A549 (cell line): ENCODE measurements at regions not wholly inside any gene's neighbourhood (a gene's known extent, or its start where the extent isn't known, plus 50 kb on each side); places are given as distances from the start of the nearest gene placed in this dataset.

ENCODE experiments used
- ATAC-seq, 2 experiments: fragments of 200-7000 bp in 1 of 2; fragments of >200 bp in 1 of 2; cut with Nextera tagmentation in 1 of 2; cut with Tn5 transposase in 1 of 2; 3 replicates each; pipeline versions ENCODE4 v1.8.0 to v1.9.1; 2018 to 2020; ENCODE audit warnings: mild to moderate bottlenecking in 1 of 2, moderate library complexity in 1 of 2
- CTCF ChIA-PET: fragments of 300-600 bp; sonication (Branson Sonifier 250); formaldehyde crosslinking; extraction: SDS; loops from one replicate; lab custom pipeline; 2021; ENCODE audit warnings: antibody characterized with exemption, inconsistent platforms; lab: Yijun Ruan, JAX
- POLR2A ChIA-PET: fragments of 350-600 bp; formaldehyde crosslinking; extraction: SDS; loops from one replicate; lab custom pipeline; 2021; ENCODE audit warnings: antibody characterized with exemption, inconsistent platforms; lab: Yijun Ruan, JAX
- DNase-seq, 2 experiments: peaks; one replicate each; pipeline versions ENCODE4 v3.0.0 to v3.0.0-alpha.2; 2011 to 2016; ENCODE audit warnings: low read depth in 1 of 2, low spot score in 1 of 2
- FAIRE-seq: peaks from 2 replicates; lab custom pipeline; 2011; peaks lifted over from hg19 to GRCh38; lab: Jason Lieb, UNC
- H3K27ac ChIP-seq, 2 experiments: fragments of >200 bp; sonication (Bioruptor Twin); formaldehyde crosslinking; 3 replicates each; pipeline ENCODE4 v1.5.1; 2016 to 2017
- H3K4me1 ChIP-seq: fragments of >200 bp; sonication (Bioruptor Twin); formaldehyde crosslinking; 3 replicates; pipeline ENCODE4 v1.6.1; 2016
- H3K4me2 ChIP-seq: fragments of >200 bp; sonication (Bioruptor Twin); formaldehyde crosslinking; 3 replicates; pipeline ENCODE4 v1.6.1; 2016
- H3K4me3 ChIP-seq: fragments of >200 bp; sonication (Bioruptor Twin); formaldehyde crosslinking; 3 replicates; pipeline ENCODE4 v1.5.1; 2016
- H3K9me3 ChIP-seq: fragments of >200 bp; sonication (Bioruptor Twin); formaldehyde crosslinking; 3 replicates; pipeline ENCODE4 v1.6.1; 2016
- CEBPB ChIP-seq, 2 experiments: fragments of >200 bp in 1 of 2; sonication (Bioruptor Twin) in 1 of 2; formaldehyde crosslinking in 1 of 2; IDR thresholded peaks; 2 replicates each; pipeline ENCODE4 v1.6.1; 2012 to 2016
- CHD2 ChIP-seq: fragments of 150-350 bp; IDR thresholded peaks from 2 replicates; pipeline ENCODE4 v1.6.1; 2014; ENCODE audit warnings: low read length; ENCODE audit not compliant: partially characterized antibody
- CHD4 ChIP-seq: fragments of 200-600 bp; sonication (generic); IDR thresholded peaks from 2 replicates; pipeline ENCODE4 v1.6.1; 2016; ENCODE audit warnings: antibody characterized with exemption, mild to moderate bottlenecking, borderline replicate concordance
- EHF ChIP-seq: fragments of 250-450 bp; sonication (Bioruptor Pico); IDR thresholded peaks from 2 replicates; pipeline ENCODE4 v1.5.0; 2020; ENCODE audit warnings: mild to moderate bottlenecking
- EP300 ChIP-seq, 2 experiments: fragments of >200 bp; sonication (Bioruptor Twin); formaldehyde crosslinking; IDR thresholded peaks; 2 replicates in 1 of 2; 3 replicates in 1 of 2; pipeline ENCODE4 v1.6.1; 2016 to 2017
- FOSB ChIP-seq: fragments of 250-450 bp; sonication (Bioruptor Pico); IDR thresholded peaks from 2 replicates; pipeline ENCODE4 v1.5.0; 2020; ENCODE audit warnings: mild to moderate bottlenecking, moderate library complexity
- GATA3 ChIP-seq: IDR thresholded peaks from 2 replicates; pipeline ENCODE4 v1.6.1; 2012; ENCODE audit warnings: borderline replicate concordance
- HDAC2 ChIP-seq: fragments of 200-600 bp; sonication (generic); IDR thresholded peaks from 2 replicates; pipeline ENCODE4 v1.6.1; 2016
- HOXB5 ChIP-seq: fragments of 250-450 bp; sonication (Bioruptor Pico); IDR thresholded peaks from 2 replicates; pipeline ENCODE4 v1.5.0; 2020; ENCODE audit warnings: mild to moderate bottlenecking, moderate library complexity
- KDM5A ChIP-seq: fragments of 200-600 bp; sonication (generic); IDR thresholded peaks from 2 replicates; pipeline ENCODE4 v1.6.1; 2016; ENCODE audit warnings: antibody characterized with exemption, mild to moderate bottlenecking
- MAFK ChIP-seq: fragments of 450-650 bp; IDR thresholded peaks from 2 replicates; pipeline ENCODE4 v1.6.1; 2014; ENCODE audit not compliant: partially characterized antibody
- MYC ChIP-seq: IDR thresholded peaks from 2 replicates; pipeline ENCODE4 v1.6.1; 2012; ENCODE audit warnings: mild to moderate bottlenecking, inconsistent platforms, low read length, improper control_type of control experiment, borderline replicate concordance
- NPAS2 ChIP-seq: fragments of 250-450 bp; sonication (Bioruptor Pico); IDR thresholded peaks from 2 replicates; pipeline ENCODE4 v1.8.0; 2022; ENCODE audit warnings: mild to moderate bottlenecking, moderate library complexity, borderline replicate concordance
- NR3C1 ChIP-seq: fragments of >200 bp; sonication (Bioruptor Twin); formaldehyde crosslinking; IDR thresholded peaks from 3 replicates; pipeline ENCODE4 v1.6.1; 2017
- PHF8 ChIP-seq: fragments of 200-600 bp; sonication (generic); IDR thresholded peaks from 2 replicates; pipeline ENCODE4 v1.6.1; 2016; ENCODE audit warnings: low read depth, mild to moderate bottlenecking, antibody characterized with exemption, moderate library complexity, borderline replicate concordance
- RAD21 ChIP-seq, 2 experiments: fragments of >200 bp in 1 of 2; sonication (Bioruptor Twin) in 1 of 2; formaldehyde crosslinking in 1 of 2; IDR thresholded peaks in 1 of 2; conservative IDR thresholded peaks in 1 of 2; 2 replicates in 1 of 2; 3 replicates in 1 of 2; pipeline ENCODE4 v1.6.1; 2012 to 2018; ENCODE audit warnings: inconsistent platforms in 1 of 2
- RARB ChIP-seq: fragments of 250-450 bp; sonication (Bioruptor Pico); IDR thresholded peaks from 2 replicates; pipeline ENCODE4 v1.8.0; 2021; ENCODE audit warnings: mild to moderate bottlenecking, moderate library complexity
- RCOR1 ChIP-seq: fragments of 150-350 bp; IDR thresholded peaks from 2 replicates; pipeline ENCODE4 v1.6.1; 2014; ENCODE audit warnings: antibody characterized with exemption, low read length, low read depth
- RFX5 ChIP-seq: fragments of 450-650 bp; IDR thresholded peaks from 2 replicates; pipeline ENCODE4 v1.7.1; 2014; ENCODE audit warnings: antibody characterized with exemption, mild to moderate bottlenecking, moderate library complexity
- RNF2 ChIP-seq: fragments of 200-600 bp; sonication (generic); IDR thresholded peaks from 2 replicates; pipeline ENCODE4 v1.6.1; 2016; ENCODE audit warnings: low read depth, mild to moderate bottlenecking, antibody characterized with exemption, moderate library complexity, borderline replicate concordance
- SMC3 ChIP-seq: fragments of >200 bp; sonication (Bioruptor Twin); formaldehyde crosslinking; IDR thresholded peaks from 3 replicates; pipeline ENCODE4 v1.6.1; 2018; ENCODE audit warnings: inconsistent platforms
- SREBF2 ChIP-seq: fragments of 450-650 bp; IDR thresholded peaks from 2 replicates; pipeline ENCODE4 v1.6.1; 2014; ENCODE audit warnings: mild to moderate bottlenecking, moderate library complexity
- TP53 ChIP-seq: fragments of 250-450 bp; sonication (Bioruptor Pico); IDR thresholded peaks from 2 replicates; pipeline ENCODE4 v1.5.0; 2021; ENCODE audit warnings: mild to moderate bottlenecking, moderate library complexity
- USF2 ChIP-seq: fragments of 450-650 bp; IDR thresholded peaks from 2 replicates; pipeline ENCODE4 v1.6.1; 2014; ENCODE audit warnings: antibody characterized with exemption
- ZSCAN20 ChIP-seq: fragments of 250-450 bp; sonication (Bioruptor Pico); IDR thresholded peaks from 2 replicates; pipeline ENCODE4 v1.8.0; 2022; ENCODE audit warnings: mild to moderate bottlenecking, moderate library complexity
- WGBS: methylation state at CpG from one replicate; pipeline ENCODE4 v1.1.6; 2017; ENCODE audit errors: missing lambda C conversion rate; 5-methylcytosine and 5-hydroxymethylcytosine counted together
- TF ChIP-seq, protein P1 (sequence below): fragments of 250-450 bp; sonication (Bioruptor Pico); IDR thresholded peaks from 2 replicates; pipeline ENCODE4 v1.5.0; 2021; ENCODE audit warnings: mild to moderate bottlenecking, moderate library complexity, borderline replicate concordance
- TF ChIP-seq, protein P2 (sequence below): fragments of >200 bp; sonication (Bioruptor Twin); formaldehyde crosslinking; IDR thresholded peaks from 3 replicates; pipeline ENCODE4 v1.6.1; 2016

- 41% methylated on average over 4 of the region's 4 CpGs for WGBS
- Histone ChIP-seq H3K4me2 (no peak overlapping the region), H3K27ac (no peak overlapping the region), H3K9me3 (no peaks in the 10 kb centered on the region), H3K4me3 (no peak overlapping the region), H3K4me1 (no peaks in the 10 kb centered on the region)
- ATAC-seq: no peak
- TF ChIP-seq NPAS2 (CRISPR knock-in tag): no peak
- DNase-seq: no peak
- ChIA-PET POLR2A (no interaction called here), CTCF (no interaction called here)
- no peak for FAIRE-seq
These were observed 102.1 kb upstream of the RASGEF1B start for GRCh38 chr4:81573840-81574239.

- ATAC-seq (no peak), FAIRE-seq (no peak)
- POLR2A ChIA-PET: no interaction called here
- Histone ChIP-seq H3K4me1 (no peaks in the 10 kb centered on the region), H3K4me2 (no peak overlapping the region), H3K27ac (no peak overlapping the region), H3K9me3 (no peaks in the 10 kb centered on the region)
- CTCF ChIA-PET: no interaction called here
- TF ChIP-seq SREBF2 (no peak), PHF8 (no peak), HDAC2 (no peak), TP53 (no peak), HOXB5 (CRISPR knock-in tag) (no peak), NPAS2 (CRISPR knock-in tag) (no peak), GATA3 (no peak), RFX5 (no peak), KDM5A (no peak), EHF (CRISPR knock-in tag) (no peak), RCOR1 (no peak), MYC (no peak), CEBPB (IDR thresholded peaks at IDR 0.05) (no peak), MAFK (no peak), RARB (CRISPR knock-in tag) (no peak), NR3C1 (no peak), EP300 (IDR thresholded peaks at IDR 0.05) (no peak)
- TF ChIP-seq, protein P1, sequence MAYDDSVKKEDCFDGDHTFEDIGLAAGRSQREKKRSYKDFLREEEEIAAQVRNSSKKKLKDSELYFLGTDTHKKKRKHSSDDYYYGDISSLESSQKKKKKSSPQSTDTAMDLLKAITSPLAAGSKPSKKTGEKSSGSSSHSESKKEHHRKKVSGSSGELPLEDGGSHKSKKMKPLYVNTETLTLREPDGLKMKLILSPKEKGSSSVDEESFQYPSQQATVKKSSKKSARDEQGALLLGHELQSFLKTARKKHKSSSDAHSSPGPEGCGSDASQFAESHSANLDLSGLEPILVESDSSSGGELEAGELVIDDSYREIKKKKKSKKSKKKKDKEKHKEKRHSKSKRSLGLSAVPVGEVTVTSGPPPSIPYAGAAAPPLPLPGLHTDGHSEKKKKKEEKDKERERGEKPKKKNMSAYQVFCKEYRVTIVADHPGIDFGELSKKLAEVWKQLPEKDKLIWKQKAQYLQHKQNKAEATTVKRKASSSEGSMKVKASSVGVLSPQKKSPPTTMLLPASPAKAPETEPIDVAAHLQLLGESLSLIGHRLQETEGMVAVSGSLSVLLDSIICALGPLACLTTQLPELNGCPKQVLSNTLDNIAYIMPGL: no peak
- TF ChIP-seq, all 56 proteins: peak for 0
- H3K4me3 ChIP-seq: no peak overlapping the region
- DNase-seq: no peak
These were observed 100.7 kb upstream of the RASGEF1B start for GRCh38 chr4:81572402-81572801.

DNA sequence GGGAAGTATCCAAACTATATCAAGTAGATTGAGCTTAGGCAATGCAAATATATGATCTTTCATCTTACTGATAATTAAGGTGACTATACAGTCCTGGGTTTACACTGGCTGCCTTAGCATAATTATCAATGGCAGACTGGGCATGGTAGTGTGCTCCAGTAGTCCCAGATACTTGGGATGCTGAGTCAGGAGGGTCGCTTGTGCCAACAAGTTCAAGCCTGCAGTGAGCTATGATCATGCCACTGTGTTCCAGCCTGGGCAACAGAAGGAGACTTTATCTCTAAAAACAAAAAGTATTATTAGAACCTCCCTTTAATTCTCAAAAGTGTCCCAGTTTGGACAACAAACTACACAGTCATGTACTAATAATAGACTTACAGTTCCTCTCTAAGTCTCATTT lies 99.4 kb upstream of the RASGEF1B start:
- POLR2A ChIA-PET: no interaction called here
- DNase-seq: no peak
- TF ChIP-seq FOSB (CRISPR knock-in tag) (no peak), SMC3 (no peak), USF2 (no peak), GATA3 (no peak), CHD2 (no peak), EP300 (IDR thresholded peaks at IDR 0.05) (no peak), RNF2 (no peak), RAD21 (conservative IDR thresholded peaks at IDR 0.05 in 1 of 2, IDR thresholded peaks at IDR 0.05 in 1 of 2) (no peak), ZSCAN20 (no peak), CHD4 (no peak), PHF8 (no peak), TP53 (no peak), RCOR1 (no peak)
- TF ChIP-seq, protein P2, sequence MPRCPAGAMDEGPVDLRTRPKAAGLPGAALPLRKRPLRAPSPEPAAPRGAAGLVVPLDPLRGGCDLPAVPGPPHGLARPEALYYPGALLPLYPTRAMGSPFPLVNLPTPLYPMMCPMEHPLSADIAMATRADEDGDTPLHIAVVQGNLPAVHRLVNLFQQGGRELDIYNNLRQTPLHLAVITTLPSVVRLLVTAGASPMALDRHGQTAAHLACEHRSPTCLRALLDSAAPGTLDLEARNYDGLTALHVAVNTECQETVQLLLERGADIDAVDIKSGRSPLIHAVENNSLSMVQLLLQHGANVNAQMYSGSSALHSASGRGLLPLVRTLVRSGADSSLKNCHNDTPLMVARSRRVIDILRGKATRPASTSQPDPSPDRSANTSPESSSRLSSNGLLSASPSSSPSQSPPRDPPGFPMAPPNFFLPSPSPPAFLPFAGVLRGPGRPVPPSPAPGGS: no peak
- TF ChIP-seq, all 56 proteins: peak for 0
- Histone ChIP-seq H3K9me3 (no peaks in the 10 kb centered on the region), H3K4me2 (no peak overlapping the region), H3K4me3 (no peak overlapping the region), H3K27ac (no peak overlapping the region), H3K4me1 (no peaks in the 10 kb centered on the region)
- CTCF ChIA-PET: no interaction called here
- no peak for ATAC-seq
- WGBS: 0% methylated on average over 1 of the region's 1 CpG
- no peak for FAIRE-seq
